NCI-H510A (cell line): ENCODE measurements at regions not wholly inside any gene's neighbourhood (a gene's known extent, or its start where the extent isn't known, plus 50 kb on each side); places are given as distances from the start of the nearest gene placed in this dataset.

Experiments
- DNase-seq: peaks from one replicate; lab custom pipeline; 2025; lab: John Stamatoyannopoulos, UW

- DNase-seq = no peak
Observed at GRCh38 chr2:215597577-215597976, 161.7 kb upstream of the FN1 start.

- DNase-seq = no peak
Observed at GRCh38 chr2:215594766-215595165, 158.9 kb upstream of the FN1 start.

GRCh38 chr2:215590010-215590745, 154.3 kb upstream of the FN1 start:
- no peak for DNase-seq

GRCh38 chr2:215583881-215584280, 148.0 kb upstream of the FN1 start:
- no peak for DNase-seq

- no peak for DNase-seq
Observed at GRCh38 chr2:215579809-215580208, 143.9 kb upstream of the FN1 start.

GRCh38 chr2:215577356-215577755, 141.5 kb upstream of the FN1 start:
- DNase-seq = no peak

GRCh38 chr2:215576572-215576971, 140.7 kb upstream of the FN1 start:
- no peak for DNase-seq

- no peak for DNase-seq
Observed at GRCh38 chr2:215573496-215573895, 137.6 kb upstream of the FN1 start.

- no peak for DNase-seq
Observed at GRCh38 chr2:215572341-215572848, 136.5 kb upstream of the FN1 start.

GRCh38 chr2:215571689-215572088, 135.8 kb upstream of the FN1 start:
- DNase-seq = no peak

- no peak for DNase-seq
Observed at GRCh38 chr2:215567504-215567903, 131.6 kb upstream of the FN1 start.

GRCh38 chr2:215565897-215566296, 130.0 kb upstream of the FN1 start:
- DNase-seq = no peak

GRCh38 chr2:215557701-215558100, 121.8 kb upstream of the FN1 start:
- DNase-seq = no peak

- DNase-seq = no peak
Observed at GRCh38 chr2:215556979-215557378, 121.1 kb upstream of the FN1 start.

GRCh38 chr2:215554689-215555498, 119.0 kb upstream of the FN1 start:
- no peak for DNase-seq

- DNase-seq = no peak
Observed at GRCh38 chr2:215553946-215554345, 118.1 kb upstream of the FN1 start.

- DNase-seq = no peak
Observed at GRCh38 chr2:215552144-215552580, 116.3 kb upstream of the FN1 start.

GRCh38 chr2:215550331-215550730, 114.5 kb upstream of the FN1 start:
- no peak for DNase-seq

GRCh38 chr2:215548714-215549113, 112.8 kb upstream of the FN1 start:
- DNase-seq = no peak

GRCh38 chr2:215542690-215543089, 106.8 kb upstream of the FN1 start:
- no peak for DNase-seq

GRCh38 chr2:215540658-215541057, 104.8 kb upstream of the FN1 start:
- DNase-seq = no peak

GRCh38 chr2:215537611-215538010, 101.7 kb upstream of the FN1 start:
- DNase-seq = no peak

GRCh38 chr2:215536510-215536909, 100.6 kb upstream of the FN1 start:
- DNase-seq = no peak
